KMS-11 (cell line): ENCODE measurements at regions not wholly inside any gene's neighbourhood (a gene's known extent, or its start where the extent isn't known, plus 50 kb on each side); places are given as distances from the start of the nearest gene placed in this dataset.

Experiments used
- H2AFZ ChIP-seq: fragments of 200-600 bp; sonication (generic); 2 replicates; pipeline ENCODE4 v1.6.1; 2016; ENCODE audit warnings: antibody characterized with exemption, mixed run types, low read depth
- H3K27ac ChIP-seq: fragments of 200-600 bp; sonication (generic); 2 replicates; pipeline ENCODE4 v1.6.1; 2016; ENCODE audit warnings: mild to moderate bottlenecking, mixed run types
- H3K27me3 ChIP-seq: fragments of 200-600 bp; sonication (generic); 2 replicates; pipeline ENCODE4 v1.6.1; 2017; ENCODE audit warnings: mild to moderate bottlenecking, low read depth, mixed run types, moderate library complexity; ENCODE audit not compliant: insufficient read depth
- H3K36me3 ChIP-seq: fragments of 200-600 bp; sonication (generic); 2 replicates; pipeline ENCODE4 v1.6.1; 2017; ENCODE audit warnings: mild to moderate bottlenecking, mixed run types; ENCODE audit not compliant: insufficient read depth
- H3K4me1 ChIP-seq: fragments of 200-600 bp; sonication (generic); 2 replicates; pipeline ENCODE4 v1.6.1; 2016; ENCODE audit warnings: mild to moderate bottlenecking, low read depth, mixed run types; ENCODE audit not compliant: poor library complexity, severe bottlenecking
- H3K4me2 ChIP-seq: fragments of 200-600 bp; sonication (generic); 2 replicates; pipeline ENCODE4 v1.7.0; 2016; ENCODE audit warnings: mild to moderate bottlenecking, mixed run types
- H3K4me3 ChIP-seq: fragments of 200-600 bp; sonication (generic); IDR thresholded peaks from 2 replicates; pipeline ENCODE4 v1.6.1; 2017; ENCODE audit warnings: low read depth, low read length, mixed read lengths; ENCODE audit not compliant: insufficient read depth
- H3K79me2 ChIP-seq: fragments of 200-600 bp; sonication (generic); 2 replicates; pipeline ENCODE4 v1.6.1; 2016; ENCODE audit warnings: low read depth, mixed run types; ENCODE audit not compliant: insufficient read depth
- H3K9ac ChIP-seq: fragments of 200-600 bp; sonication (generic); 2 replicates; pipeline ENCODE4 v1.6.1; 2016; ENCODE audit warnings: mild to moderate bottlenecking, mixed run types
- H4K20me1 ChIP-seq: fragments of 200-600 bp; sonication (generic); 2 replicates; pipeline ENCODE4 v1.6.1; 2016; ENCODE audit warnings: mild to moderate bottlenecking, mixed run types; ENCODE audit not compliant: insufficient read depth
- TF ChIP-seq, protein P1 (sequence below): fragments of 200-600 bp; sonication (generic); conservative IDR thresholded peaks from 2 replicates; pipeline ENCODE4 v1.6.1; 2017; ENCODE audit warnings: low read depth, mild to moderate bottlenecking, antibody characterized with exemption, low read length, moderate library complexity, mixed read lengths

- H4K20me1 ChIP-seq: no peaks in the 10 kb centered on the region
- peaks cover 11% of the 10 kb centered on the region for H3K4me1 ChIP-seq
- no peak overlapping the region for H3K27ac ChIP-seq
- no peak overlapping the region for H3K9ac ChIP-seq
- no peaks in the 10 kb centered on the region for H3K79me2 ChIP-seq
- H3K27me3 ChIP-seq: no peaks in the 10 kb centered on the region
- H2AFZ ChIP-seq: no peak overlapping the region
- no peak overlapping the region for H3K4me3 ChIP-seq
- H3K4me2 ChIP-seq: peak overlapping the region; percentile 8; the same call in 1 of the 2 replicates
- TF ChIP-seq, protein P1, sequence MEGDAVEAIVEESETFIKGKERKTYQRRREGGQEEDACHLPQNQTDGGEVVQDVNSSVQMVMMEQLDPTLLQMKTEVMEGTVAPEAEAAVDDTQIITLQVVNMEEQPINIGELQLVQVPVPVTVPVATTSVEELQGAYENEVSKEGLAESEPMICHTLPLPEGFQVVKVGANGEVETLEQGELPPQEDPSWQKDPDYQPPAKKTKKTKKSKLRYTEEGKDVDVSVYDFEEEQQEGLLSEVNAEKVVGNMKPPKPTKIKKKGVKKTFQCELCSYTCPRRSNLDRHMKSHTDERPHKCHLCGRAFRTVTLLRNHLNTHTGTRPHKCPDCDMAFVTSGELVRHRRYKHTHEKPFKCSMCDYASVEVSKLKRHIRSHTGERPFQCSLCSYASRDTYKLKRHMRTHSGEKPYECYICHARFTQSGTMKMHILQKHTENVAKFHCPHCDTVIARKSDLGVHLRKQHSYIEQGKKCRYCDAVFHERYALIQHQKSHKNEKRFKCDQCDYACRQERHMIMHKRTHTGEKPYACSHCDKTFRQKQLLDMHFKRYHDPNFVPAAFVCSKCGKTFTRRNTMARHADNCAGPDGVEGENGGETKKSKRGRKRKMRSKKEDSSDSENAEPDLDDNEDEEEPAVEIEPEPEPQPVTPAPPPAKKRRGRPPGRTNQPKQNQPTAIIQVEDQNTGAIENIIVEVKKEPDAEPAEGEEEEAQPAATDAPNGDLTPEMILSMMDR: no peak
- H3K36me3 ChIP-seq: no peaks in the 10 kb centered on the region
Measured at GRCh38 chr15:48040166-48040817, 80.5 kb upstream of the SLC24A5 start.

DNA sequence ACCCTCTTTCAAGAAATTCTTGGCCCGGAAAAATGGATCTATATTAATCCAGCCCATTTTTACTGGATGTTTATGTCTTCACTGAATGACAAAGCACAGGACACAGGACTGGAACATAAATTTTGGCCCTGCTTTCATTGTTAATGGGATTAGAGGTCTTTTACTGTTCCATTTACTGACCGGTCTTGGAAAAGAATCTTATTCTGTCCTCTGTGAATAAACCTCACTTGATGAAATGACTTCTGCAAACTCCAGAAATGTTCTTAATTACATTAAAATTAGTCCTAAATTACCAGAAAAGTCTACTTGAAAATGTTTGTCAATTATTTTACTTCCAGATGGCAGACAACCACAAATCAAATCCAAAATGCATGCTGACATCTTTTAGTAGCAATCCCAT is 79.3 kb upstream of the SLC24A5 start:
- no peaks in the 10 kb centered on the region for H3K27me3 ChIP-seq
- TF ChIP-seq, protein P1: no peak
- H3K4me1 ChIP-seq: peaks cover 11% of the 10 kb centered on the region
- no peaks in the 10 kb centered on the region for H3K79me2 ChIP-seq
- no peak overlapping the region for H3K9ac ChIP-seq
- H3K36me3 ChIP-seq: no peaks in the 10 kb centered on the region
- no peak overlapping the region for H3K27ac ChIP-seq
- no peaks in the 10 kb centered on the region for H4K20me1 ChIP-seq
- no peak overlapping the region for H3K4me3 ChIP-seq
- H3K4me2 ChIP-seq: no peak overlapping the region
- no peak overlapping the region for H2AFZ ChIP-seq

DNA sequence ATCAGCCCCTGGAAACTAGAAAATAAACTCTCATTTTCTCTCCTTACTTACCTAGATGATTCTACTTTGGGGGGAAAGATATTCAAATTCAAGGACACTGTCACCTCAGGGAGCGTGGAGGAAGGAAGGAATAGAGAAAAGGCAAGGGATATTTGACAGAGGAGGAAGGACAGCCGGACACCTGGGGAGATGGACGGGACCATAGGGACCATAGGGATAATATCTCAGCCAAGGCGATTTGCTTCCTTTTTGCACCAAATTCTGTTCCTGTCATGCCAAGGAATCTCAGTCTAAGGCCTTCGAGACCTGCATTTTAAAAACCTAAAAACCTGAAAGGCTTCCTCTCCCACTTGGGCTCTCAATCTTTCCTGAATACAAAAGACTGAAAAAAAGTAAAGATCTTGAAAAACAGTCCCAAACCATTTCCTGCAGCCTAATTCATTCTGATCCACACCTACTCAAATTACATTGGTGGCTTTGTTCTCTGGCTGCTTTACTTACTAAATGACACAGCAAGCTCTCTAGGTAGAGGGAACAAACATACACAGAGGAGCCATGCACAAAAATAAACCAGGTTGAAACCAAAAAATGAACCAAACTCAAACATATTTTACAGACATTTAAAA is 73.9 kb upstream of the SLC24A5 start:
- Histone ChIP-seq H3K4me3 (no peak overlapping the region), H3K4me1 (peaks cover 16% of the 10 kb centered on the region), H3K36me3 (no peaks in the 10 kb centered on the region; the same call in 1 of the 2 replicates), H4K20me1 (no peaks in the 10 kb centered on the region), H3K27ac (peak overlapping the region; percentile 34), H3K9ac (no peak overlapping the region), H3K4me2 (peak overlapping the region; percentile 19; the same call in 1 of the 2 replicates), H3K79me2 (no peaks in the 10 kb centered on the region), H3K27me3 (no peaks in the 10 kb centered on the region), H2AFZ (no peak overlapping the region)
- TF ChIP-seq, protein P1: no peak

DNA sequence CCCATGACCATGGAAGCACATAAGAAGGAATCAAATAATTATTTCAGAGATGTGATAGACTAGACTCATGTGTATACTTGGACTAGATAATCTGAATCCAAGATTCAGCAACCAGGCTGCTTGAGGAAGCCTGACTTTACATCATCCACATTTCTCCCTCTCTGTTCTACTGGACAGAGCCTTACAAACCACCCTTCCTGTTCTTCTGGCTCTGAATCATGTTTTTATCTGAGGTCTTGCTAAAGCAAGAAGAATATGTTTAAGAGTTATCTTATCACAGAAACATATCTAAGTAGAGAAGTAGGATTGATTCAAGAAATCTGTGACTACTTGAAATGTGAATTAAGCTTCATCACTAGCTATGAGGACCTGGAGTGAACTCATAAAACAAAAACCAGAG is 71.1 kb upstream of the SLC24A5 start:
- no peak overlapping the region for H3K4me2 ChIP-seq
- H3K27ac ChIP-seq: no peak overlapping the region
- H3K36me3 ChIP-seq: no peaks in the 10 kb centered on the region; the same call in 1 of the 2 replicates
- H3K27me3 ChIP-seq: no peaks in the 10 kb centered on the region
- H3K4me3 ChIP-seq: no peak overlapping the region
- H3K9ac ChIP-seq: no peak overlapping the region
- TF ChIP-seq, protein P1: no peak
- no peak overlapping the region for H2AFZ ChIP-seq
- no peaks in the 10 kb centered on the region for H3K79me2 ChIP-seq
- no peaks in the 10 kb centered on the region for H4K20me1 ChIP-seq
- peaks cover 16% of the 10 kb centered on the region for H3K4me1 ChIP-seq
